ENCODE measurements at regions not wholly inside any gene's neighbourhood (a gene's known extent, or its start where the extent isn't known, plus 50 kb on each side); places are given as distances from the start of the nearest gene placed in this dataset.

GRCh38 chr17:71872843-71873485 is 247.9 kb upstream of the SOX9 start:
- H3K36me3 Mint-ChIP-seq (ENCODE audit: low read depth) = no peaks in the 10 kb centered on the region; the same call in 2 of the 3 replicates

More at GRCh38 chr17:71872843-71873485, 247.9 kb upstream of the SOX9 start:
- Histone ChIP-seq H4K20me1 (replicated peaks; ENCODE audit: insufficient read depth) (no peaks in the 10 kb centered on the region; the same call in 1 of the 2 replicates), H3K36me3 (ENCODE audit: insufficient read depth) (no peaks in the 10 kb centered on the region), H3K4me1 (ENCODE audit: insufficient read depth) (no peaks in the 10 kb centered on the region), H3K4me3 (no peak overlapping the region), H3K27ac (ENCODE audit: low read depth) (no peak overlapping the region), H3K79me2 (replicated peaks; ENCODE audit: insufficient read depth) (no peaks in the 10 kb centered on the region), H3K9me2 (ENCODE audit: insufficient read depth) (no peaks in the 10 kb centered on the region), H3F3A (replicated peaks; ENCODE audit: low read depth) (no peaks in the 10 kb centered on the region), H3K27me3 (ENCODE audit: insufficient read depth) (no peaks in the 10 kb centered on the region), H2AFZ (no peak overlapping the region), H3K4me2 (no peak overlapping the region)
- DNase-seq (ENCODE audit: low spot score) (no peak), ATAC-seq (no peak)
- H3K4me1 Mint-ChIP-seq = no peaks in the 10 kb centered on the region; the same call in 2 of the 3 replicates
- no peak for TF ChIP-seq REST (IDR thresholded peaks at IDR 0.05; ENCODE audit: unreplicated experiment)
- TF ChIP-seq CREB1 (CRISPR knock-in tag; IDR thresholded peaks at IDR 0.05; ENCODE audit: low read depth) = no peak
- TF ChIP-seq ZNF331 (CRISPR knock-in tag; IDR thresholded peaks at IDR 0.05; ENCODE audit: low read depth) = no peak
- no peak for TF ChIP-seq EZH2phosphoT487 (IDR thresholded peaks at IDR 0.05; ENCODE audit: unreplicated experiment)
- TF ChIP-seq JUNB (IDR thresholded peaks at IDR 0.05; ENCODE audit: unreplicated experiment) = no peak
- no peak for TF ChIP-seq POLR2AphosphoS5 (IDR thresholded peaks at IDR 0.05; ENCODE audit: low read depth)
- no peak for TF ChIP-seq NANOG (IDR thresholded peaks at IDR 0.05; ENCODE audit: borderline replicate concordance)
- no peak for TF ChIP-seq ZNF114 (CRISPR knock-in tag; IDR thresholded peaks at IDR 0.05)
- no peak for TF ChIP-seq EZH2 (IDR thresholded peaks at IDR 0.05; ENCODE audit: low read depth, unreplicated experiment)
- no peak for TF ChIP-seq STAT1 (IDR thresholded peaks at IDR 0.05; ENCODE audit: unreplicated experiment)
- TF ChIP-seq ZNF462 (CRISPR knock-in tag; IDR thresholded peaks at IDR 0.05) = no peak
- no peak for TF ChIP-seq ETS1 (IDR thresholded peaks at IDR 0.05)
- no peak for TF ChIP-seq CTCF (conservative IDR thresholded peaks at IDR 0.05; ENCODE audit: low read depth in 2 of 2)
- H3K9me3 Mint-ChIP-seq = no peaks in the 10 kb centered on the region
- H3K27me3 Mint-ChIP-seq (ENCODE audit: insufficient read depth, low read depth, poor library complexity) = peaks cover 2% of the 10 kb centered on the region
- H3K4me3 Mint-ChIP-seq = no peak overlapping the region
- no peak overlapping the region; the same call in 1 of the 2 replicates for H3K27ac Mint-ChIP-seq

All from GM23338 (cell line).